Fibroblast of pulmonary artery (primary cell): ENCODE measurements at regions not wholly inside any gene's neighbourhood (a gene's known extent, or its start where the extent isn't known, plus 50 kb on each side); places are given as distances from the start of the nearest gene placed in this dataset.
"Not testable (repeated sequence)": the region's sequence is repeated elsewhere in the genome, so short reads cannot be mapped to it uniquely, and the experiment has no call there.

Experiments used
- DNase-seq: peaks from one replicate; pipeline ENCODE4 v3.0.0-alpha.2; 2010; ENCODE audit warnings: low read depth
- H3K4me3 ChIP-seq: replicated peaks from 2 replicates; pipeline ENCODE4 v1.5.1; 2011; ENCODE audit warnings: low read depth, mild to moderate bottlenecking, control low read depth, low read length, moderate library complexity
- TF ChIP-seq, protein P1 (sequence below): IDR thresholded peaks from 2 replicates; pipeline ENCODE4 v1.5.1; 2011; ENCODE audit warnings: mild to moderate bottlenecking, control low read depth, low read length, inconsistent platforms; ENCODE audit errors: missing control alignments

- no peak for DNase-seq
- TF ChIP-seq, protein P1, sequence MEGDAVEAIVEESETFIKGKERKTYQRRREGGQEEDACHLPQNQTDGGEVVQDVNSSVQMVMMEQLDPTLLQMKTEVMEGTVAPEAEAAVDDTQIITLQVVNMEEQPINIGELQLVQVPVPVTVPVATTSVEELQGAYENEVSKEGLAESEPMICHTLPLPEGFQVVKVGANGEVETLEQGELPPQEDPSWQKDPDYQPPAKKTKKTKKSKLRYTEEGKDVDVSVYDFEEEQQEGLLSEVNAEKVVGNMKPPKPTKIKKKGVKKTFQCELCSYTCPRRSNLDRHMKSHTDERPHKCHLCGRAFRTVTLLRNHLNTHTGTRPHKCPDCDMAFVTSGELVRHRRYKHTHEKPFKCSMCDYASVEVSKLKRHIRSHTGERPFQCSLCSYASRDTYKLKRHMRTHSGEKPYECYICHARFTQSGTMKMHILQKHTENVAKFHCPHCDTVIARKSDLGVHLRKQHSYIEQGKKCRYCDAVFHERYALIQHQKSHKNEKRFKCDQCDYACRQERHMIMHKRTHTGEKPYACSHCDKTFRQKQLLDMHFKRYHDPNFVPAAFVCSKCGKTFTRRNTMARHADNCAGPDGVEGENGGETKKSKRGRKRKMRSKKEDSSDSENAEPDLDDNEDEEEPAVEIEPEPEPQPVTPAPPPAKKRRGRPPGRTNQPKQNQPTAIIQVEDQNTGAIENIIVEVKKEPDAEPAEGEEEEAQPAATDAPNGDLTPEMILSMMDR: no peak
Observed at GRCh38 chr13:81275666-81276258, 934.8 kb upstream of the SPRY2 start.

DNA sequence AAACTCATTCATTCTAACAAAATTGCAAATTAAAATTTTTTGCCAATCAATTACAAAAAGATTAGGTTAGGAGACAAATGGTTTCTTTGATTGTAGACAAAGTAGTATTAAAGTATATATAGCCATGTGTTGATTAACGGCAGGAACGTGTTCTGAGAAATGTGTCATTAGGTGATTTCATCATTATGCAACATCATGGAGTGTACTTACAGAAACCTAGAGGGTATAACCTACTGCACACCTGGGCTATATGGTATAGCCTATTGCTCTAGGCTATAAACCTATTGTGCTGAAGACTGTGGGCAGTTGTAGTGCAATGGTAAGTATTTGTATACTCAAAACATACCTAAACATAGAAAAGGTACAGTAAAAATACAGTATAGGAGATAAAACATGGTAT lies 906.8 kb upstream of the SPRY2 start:
- TF ChIP-seq, protein P1: no peak
- no peak for DNase-seq
- no peak overlapping the region for H3K4me3 ChIP-seq

More at GRCh38 chr13:81275666-81276258, 934.8 kb upstream of the SPRY2 start:
- no peak overlapping the region for H3K4me3 ChIP-seq

- no peak overlapping the region for H3K4me3 ChIP-seq
- DNase-seq: no peak
- TF ChIP-seq, protein P1: no peak
Observed at GRCh38 chr13:81246556-81246955, 905.6 kb upstream of the SPRY2 start.

- DNase-seq: no peak
- H3K4me3 ChIP-seq: no peak overlapping the region
- TF ChIP-seq, protein P1: no peak
Observed at GRCh38 chr13:81244011-81244410, 903.1 kb upstream of the SPRY2 start.

DNA sequence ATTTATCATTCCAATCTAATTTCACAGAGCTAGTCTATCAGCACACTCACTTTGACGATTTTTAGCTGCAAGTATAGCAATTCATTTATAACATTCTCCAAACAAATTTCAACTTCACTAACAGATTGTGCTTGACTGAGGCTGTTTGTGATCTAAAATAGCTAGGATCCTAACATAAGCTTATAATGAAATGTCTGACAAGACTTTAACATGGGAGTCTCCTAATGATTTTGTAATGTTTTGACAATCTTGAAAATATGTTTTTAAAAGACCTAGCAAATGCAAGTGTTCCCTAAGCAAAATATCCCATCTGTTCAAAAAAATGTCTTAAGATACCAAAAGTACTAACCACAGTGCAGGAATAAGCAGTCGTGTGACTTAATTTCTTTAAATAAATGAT lies 889.5 kb upstream of the SPRY2 start:
- no peak overlapping the region for H3K4me3 ChIP-seq
- no peak for DNase-seq
- TF ChIP-seq, protein P1: no peak

- not testable (repeated sequence) for H3K4me3 ChIP-seq, DNase-seq
Observed at GRCh38 chr13:81226830-81227229, 885.9 kb upstream of the SPRY2 start.

DNA sequence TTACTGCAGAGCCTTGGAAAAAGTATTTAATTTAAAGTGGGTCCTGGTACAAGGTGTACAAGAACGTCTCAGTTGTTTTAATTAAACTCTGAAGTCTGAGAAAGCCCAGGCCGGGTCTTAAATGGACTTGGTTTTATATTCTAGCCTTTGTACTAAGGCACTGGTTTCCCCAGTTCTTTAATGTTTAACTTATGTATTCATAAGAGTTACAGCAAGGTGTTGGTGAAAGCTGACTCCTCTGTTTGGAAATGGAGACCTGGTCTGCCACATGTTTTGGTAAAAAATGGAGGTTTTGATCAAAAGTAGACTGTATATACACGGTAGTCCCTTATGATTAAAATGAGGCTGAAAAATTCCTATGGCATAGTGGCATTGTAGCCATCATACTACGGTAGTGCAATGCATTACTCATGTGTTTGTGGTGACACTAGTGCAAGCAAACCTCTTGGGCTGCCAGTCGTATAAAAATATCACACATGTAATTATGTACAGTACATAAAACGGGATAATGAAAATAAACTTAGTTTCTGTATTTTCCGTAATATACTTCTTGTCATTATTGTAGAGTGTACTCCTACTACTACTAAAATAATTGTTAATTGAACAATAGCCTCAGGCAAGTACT lies 883.4 kb upstream of the SPRY2 start:
- TF ChIP-seq, protein P1: no peak
- no peak for DNase-seq

More for the DNA sequence above, 883.4 kb upstream of the SPRY2 start:
- no peak overlapping the region for H3K4me3 ChIP-seq
